Fibroblast of mammary gland (primary cell): ENCODE measurements at regions not wholly inside any gene's neighbourhood (a gene's known extent, or its start where the extent isn't known, plus 50 kb on each side); places are given as distances from the start of the nearest gene placed in this dataset.

ENCODE experiments used
- DNase-seq: peaks from one replicate; pipeline ENCODE4 v3.0.0-alpha.2; 2010; ENCODE audit warnings: low read depth
- H3K4me3 ChIP-seq: 2 replicates; pipeline ENCODE4 v1.5.1; 2011; ENCODE audit warnings: low read depth, mild to moderate bottlenecking, low read length, moderate library complexity; ENCODE audit not compliant: control insufficient read depth
- CTCF ChIP-seq: conservative IDR thresholded peaks from 2 replicates; pipeline ENCODE4 v1.5.1; 2011; ENCODE audit warnings: low read depth, low read length, inconsistent platforms; ENCODE audit not compliant: control insufficient read depth, insufficient read depth

GRCh38 chr2:207331674-207332073, 165.9 kb upstream of the KLF7 start:
- H3K4me3 ChIP-seq, result no peak overlapping the region
- no peak for DNase-seq
- TF ChIP-seq CTCF, result no peak

GRCh38 chr2:207332480-207333212, 166.9 kb upstream of the KLF7 start:
- no peak overlapping the region for H3K4me3 ChIP-seq
- no peak for DNase-seq
- TF ChIP-seq CTCF, result no peak

- peak; percentile 48 for DNase-seq
- no peak overlapping the region for H3K4me3 ChIP-seq
- TF ChIP-seq CTCF, result no peak
Observed at GRCh38 chr2:207333599-207334300, 168.0 kb upstream of the KLF7 start.

- no peak for TF ChIP-seq CTCF
- DNase-seq, result no peak
- H3K4me3 ChIP-seq, result peak overlapping the region; percentile 46
Observed at GRCh38 chr2:207334301-207334623, 168.5 kb upstream of the KLF7 start.

- TF ChIP-seq CTCF, result no peak
- DNase-seq, result peak; percentile 99
- H3K4me3 ChIP-seq, result peak overlapping the region; percentile 46
Observed at GRCh38 chr2:207334624-207335371, 169.1 kb upstream of the KLF7 start.

GRCh38 chr2:207337234-207338219, 171.8 kb upstream of the KLF7 start:
- no peak overlapping the region for H3K4me3 ChIP-seq
- peak; percentile 55 for DNase-seq
- no peak for TF ChIP-seq CTCF
